ENCODE measurements at regions not wholly inside any gene's neighbourhood (a gene's known extent, or its start where the extent isn't known, plus 50 kb on each side); places are given as distances from the start of the nearest gene placed in this dataset.
"Not testable (repeated sequence)": the region's sequence is repeated elsewhere in the genome, so short reads cannot be mapped to it uniquely, and the experiment has no call there.

DNA sequence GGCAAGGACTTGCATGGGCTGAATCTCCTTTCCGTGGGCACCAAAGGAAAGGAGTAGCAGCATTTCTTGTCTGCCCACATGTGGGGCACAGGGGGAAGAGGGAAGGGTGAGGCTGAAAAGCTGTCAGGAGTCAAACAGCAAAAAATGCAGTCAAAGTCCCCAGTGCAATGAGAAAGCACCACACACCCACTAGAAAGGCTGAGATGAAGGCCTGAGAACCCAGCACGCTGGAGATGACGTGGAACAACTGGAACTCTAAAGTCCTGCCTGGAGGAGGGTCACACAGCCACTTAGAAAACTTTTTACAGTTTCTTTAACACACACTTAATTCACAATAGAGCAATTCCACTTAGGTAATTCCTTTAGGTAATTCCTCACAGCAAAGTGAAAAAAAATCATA lies 94.6 kb upstream of the IGFBPL1 start:
- intact Hi-C loops (cut with micrococcal nuclease): no loop called here

GRCh38 chr9:38516273-38516672 lies 92.0 kb upstream of the IGFBPL1 start:
- intact Hi-C loops (cut with micrococcal nuclease): loop anchor here (2.0 kb wide), 1 partner anchor 19 kb away; no protein-coding TSS in a partner anchor

DNA sequence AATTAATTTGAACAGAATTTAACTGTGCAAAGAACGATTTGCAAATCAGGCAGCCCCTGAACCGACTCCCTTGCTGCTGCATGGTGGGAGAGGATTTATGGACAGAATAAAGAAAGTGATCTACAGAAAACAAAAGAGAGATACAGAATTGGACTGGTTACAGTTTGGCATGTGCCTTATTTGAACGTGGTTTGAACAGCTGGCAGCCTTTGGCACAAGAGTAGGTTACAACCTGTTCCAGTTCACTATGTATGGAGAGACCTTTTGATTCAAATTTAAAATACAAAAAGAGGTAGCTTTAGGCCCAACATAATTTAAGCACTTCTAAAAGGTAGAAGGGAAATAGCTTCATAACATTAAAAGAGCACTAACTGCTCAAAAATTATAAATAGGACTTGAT lies 90.8 kb upstream of the IGFBPL1 start:
- intact Hi-C loops (cut with micrococcal nuclease): not testable (repeated sequence)

- intact Hi-C loops (cut with micrococcal nuclease): not testable (repeated sequence)
Measured at GRCh38 chr9:38510340-38510739, 86.1 kb upstream of the IGFBPL1 start.

DNA sequence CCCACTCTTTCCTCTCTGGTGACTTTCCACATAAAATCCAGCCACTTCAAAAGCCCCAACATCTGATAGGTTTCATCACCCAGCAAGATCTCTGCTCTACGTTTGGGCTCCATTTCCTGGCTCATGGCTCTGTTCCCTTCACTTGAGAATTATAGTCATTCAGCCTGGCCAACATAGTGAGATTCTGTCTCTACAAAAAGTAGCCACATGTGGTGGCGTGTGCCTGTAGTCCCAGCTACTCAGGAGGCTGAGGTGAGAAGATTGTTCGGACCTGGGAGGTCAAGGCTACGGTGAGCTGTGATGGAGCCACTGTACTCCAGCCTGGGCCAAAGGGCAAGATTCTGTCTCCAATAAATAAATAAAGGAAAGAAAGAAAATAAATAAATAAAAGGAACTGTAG lies 83.3 kb upstream of the IGFBPL1 start:
- intact Hi-C loops (cut with micrococcal nuclease): no loop called here

- intact Hi-C loops (cut with micrococcal nuclease): not testable (repeated sequence)
Measured at GRCh38 chr9:38500171-38500570, 75.9 kb upstream of the IGFBPL1 start.

- intact Hi-C loops (cut with micrococcal nuclease): not testable (repeated sequence)
Measured at GRCh38 chr9:38498551-38498950, 74.3 kb upstream of the IGFBPL1 start.

GRCh38 chr9:38489057-38489456 lies 64.8 kb upstream of the IGFBPL1 start:
- intact Hi-C loops (cut with micrococcal nuclease): no loop called here

- intact Hi-C loops (cut with micrococcal nuclease): no loop called here
Measured at GRCh38 chr9:38488156-38488698, 64.0 kb upstream of the IGFBPL1 start.

DNA sequence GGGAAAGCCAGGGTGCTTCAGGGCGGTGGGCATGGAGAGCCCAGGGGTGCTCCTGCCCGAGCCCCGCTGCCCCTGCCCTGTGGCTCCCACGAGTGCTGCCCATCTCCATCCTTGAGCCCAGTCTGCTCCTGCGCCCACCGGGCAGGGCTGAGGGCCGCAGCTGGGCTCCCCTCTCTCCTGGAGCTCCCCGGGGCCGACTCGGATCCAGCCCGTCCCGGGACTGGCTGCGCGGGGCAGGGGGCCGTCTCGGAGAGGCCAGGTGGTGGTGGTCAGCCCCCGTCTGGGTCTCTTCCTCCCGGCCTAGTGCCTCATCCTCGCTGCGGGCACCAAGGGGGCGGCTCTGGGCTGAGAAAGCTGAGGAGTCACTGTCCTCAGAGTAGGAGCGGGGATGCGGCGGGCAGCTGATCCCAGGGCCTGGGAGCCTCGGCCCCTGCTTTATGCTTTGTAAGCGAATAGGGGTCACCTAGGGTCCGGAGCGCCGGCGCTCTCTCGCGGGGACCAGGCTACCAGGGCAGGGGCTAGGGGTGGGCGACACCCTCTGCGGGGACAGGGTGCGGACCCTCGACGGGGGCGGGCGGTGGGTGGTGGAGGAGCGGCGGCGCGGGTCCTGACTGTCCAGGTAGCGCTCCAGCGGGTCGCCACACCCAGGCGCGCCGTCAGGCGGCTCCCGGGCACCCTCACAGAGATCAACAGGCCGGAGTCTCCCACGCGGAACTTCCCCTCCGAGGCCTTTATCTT lies 63.3 kb upstream of the IGFBPL1 start:
- intact Hi-C loops (cut with micrococcal nuclease): not testable (repeated sequence)

GRCh38 chr9:38486837-38487236 lies 62.6 kb upstream of the IGFBPL1 start:
- intact Hi-C loops (cut with micrococcal nuclease): no loop called here

GRCh38 chr9:38486056-38486615 lies 61.9 kb upstream of the IGFBPL1 start:
- intact Hi-C loops (cut with micrococcal nuclease): no loop called here

- intact Hi-C loops (cut with micrococcal nuclease): not testable (repeated sequence)
Measured at GRCh38 chr9:38484076-38484665, 59.9 kb upstream of the IGFBPL1 start.

GRCh38 chr9:38482918-38483592 lies 58.8 kb upstream of the IGFBPL1 start:
- intact Hi-C loops (cut with micrococcal nuclease): no loop called here

DNA sequence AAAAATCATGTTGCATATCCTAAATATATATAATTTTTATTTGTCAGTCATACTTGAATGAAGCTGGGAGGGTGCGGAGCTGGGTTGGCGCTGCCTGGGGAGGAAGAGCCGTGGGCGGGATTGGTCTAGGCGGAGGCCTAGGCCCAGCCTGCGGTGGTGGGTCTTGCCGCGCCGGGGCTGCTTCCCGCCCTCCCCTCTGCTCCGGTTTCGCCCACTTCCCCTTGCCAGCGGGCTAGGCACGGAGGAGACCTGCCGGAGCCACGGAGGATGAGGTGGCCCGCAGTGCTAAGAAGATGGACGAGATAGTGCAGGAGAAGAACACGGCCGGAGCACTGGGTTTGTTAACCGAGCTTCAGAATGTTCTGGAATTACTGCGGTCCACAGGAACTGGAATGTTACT lies 54.0 kb upstream of the IGFBPL1 start:
- intact Hi-C loops (cut with micrococcal nuclease): no loop called here

DNA sequence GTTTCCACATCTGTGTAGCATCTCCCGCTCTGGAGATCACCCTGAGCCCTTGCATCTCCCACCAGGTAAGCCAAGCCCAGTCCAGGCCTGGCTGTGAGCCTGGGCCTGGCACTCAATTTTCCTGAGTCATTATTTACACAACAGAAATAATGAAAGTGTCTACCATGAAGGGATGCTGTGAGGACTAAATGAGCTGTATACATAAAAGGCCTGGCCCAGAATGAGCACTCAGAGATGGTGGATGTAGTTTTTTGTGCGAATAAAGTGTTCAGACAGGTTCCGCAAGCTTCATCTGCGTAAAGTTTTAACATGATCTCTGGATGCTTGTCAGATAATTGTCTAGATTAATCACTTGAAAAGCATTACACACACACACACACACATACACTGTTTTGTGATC lies 50.2 kb upstream of the IGFBPL1 start:
- intact Hi-C loops (cut with micrococcal nuclease): not testable (repeated sequence)
